GM13977 (cell line): ENCODE measurements at regions not wholly inside any gene's neighbourhood (a gene's known extent, or its start where the extent isn't known, plus 50 kb on each side); places are given as distances from the start of the nearest gene placed in this dataset.
"Not testable (repeated sequence)": the region's sequence is repeated elsewhere in the genome, so short reads cannot be mapped to it uniquely, and the experiment has no call there.

Experiments used
- DNase-seq: peaks from one replicate; pipeline ENCODE4 v3.0.0; 2012; ENCODE audit warnings: low spot score
- CTCF ChIP-seq: IDR thresholded peaks from 2 replicates; pipeline ENCODE4 v1.5.1; 2012; ENCODE audit warnings: mild to moderate bottlenecking, control low read depth; ENCODE audit not compliant: insufficient read depth; ENCODE audit errors: extremely low read depth, missing control alignments
- in situ Hi-C: fragments of 300-500 bp; cut with MboI; formaldehyde crosslinking; loops from one replicate; pipeline ENCODE4 v1.12.0; 2022; ENCODE audit warnings: low sequenced_read_pairs, low pct_unique_long_range_greater_than_20kb, mixed read lengths, inconsistent platforms; ENCODE audit not compliant: unreplicated experiment

DNA sequence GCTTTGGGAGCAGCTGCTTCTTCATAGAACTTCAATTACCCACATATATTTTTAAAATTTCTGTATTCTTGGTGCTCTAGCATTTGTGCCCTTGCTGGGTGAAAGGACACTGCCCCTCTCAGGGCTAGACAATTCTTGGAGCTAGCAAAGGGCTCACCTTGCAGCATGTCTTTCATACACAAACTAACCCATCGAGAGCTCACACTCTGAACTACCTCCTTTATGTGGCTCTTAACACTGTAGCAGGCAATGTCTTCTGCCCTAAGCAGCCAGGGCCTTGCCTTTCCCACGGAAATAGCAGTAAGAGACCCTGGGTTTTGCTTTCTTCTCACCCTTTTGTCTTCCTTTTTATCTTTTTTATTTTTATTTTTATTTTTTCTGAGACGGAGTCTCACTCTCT, 234.0 kb downstream of the ACTR3 start:
- no peak for TF ChIP-seq CTCF
- no peak for DNase-seq
- in situ Hi-C loops: no loop called here

- no peak for DNase-seq
- TF ChIP-seq CTCF: no peak
- in situ Hi-C loops: no loop called here
Measured at GRCh38 chr2:114127372-114127771, 237.5 kb downstream of the ACTR3 start.

- in situ Hi-C loops: no loop called here
- TF ChIP-seq CTCF: no peak
- DNase-seq: no peak
Measured at GRCh38 chr2:114128263-114128662, 238.4 kb downstream of the ACTR3 start.

- in situ Hi-C loops: no loop called here
- no peak for TF ChIP-seq CTCF
- DNase-seq: no peak
Measured at GRCh38 chr2:114128725-114129124, 238.8 kb downstream of the ACTR3 start.

GRCh38 chr2:114132050-114132449, 242.2 kb downstream of the ACTR3 start:
- in situ Hi-C loops: not testable (repeated sequence)

DNA sequence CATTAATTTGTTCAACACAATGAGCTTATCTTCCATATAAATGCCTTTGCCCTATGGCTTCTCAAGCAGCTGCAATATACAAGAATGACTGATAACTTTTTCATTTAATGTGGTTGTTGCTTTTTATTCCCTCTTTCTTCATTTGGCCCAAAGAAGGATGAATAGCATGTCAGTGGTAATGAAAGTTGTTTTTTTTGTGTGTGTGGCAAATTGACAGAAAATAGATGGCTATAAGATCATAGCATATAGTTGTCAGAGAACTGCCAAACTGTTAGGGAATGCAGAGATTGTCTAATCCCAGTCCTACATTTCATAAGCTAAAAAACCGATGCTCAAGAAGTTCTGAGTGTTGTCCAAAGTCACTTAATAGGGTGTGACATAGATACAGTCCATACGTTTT, 244.3 kb downstream of the ACTR3 start:
- no peak for TF ChIP-seq CTCF
- DNase-seq: no peak
- in situ Hi-C loops: no loop called here

More at GRCh38 chr2:114132050-114132449, 242.2 kb downstream of the ACTR3 start:
- not testable (repeated sequence) for DNase-seq

GRCh38 chr2:114139542-114139941, 249.7 kb downstream of the ACTR3 start:
- in situ Hi-C loops: no loop called here
- DNase-seq: no peak
- TF ChIP-seq CTCF: no peak
